A673 (cell line): ENCODE measurements at regions not wholly inside any gene's neighbourhood (a gene's known extent, or its start where the extent isn't known, plus 50 kb on each side); places are given as distances from the start of the nearest gene placed in this dataset.

Experiments used
- BruUV-seq: library from RNA; stranded (reverse); fragments of 400-500 nt; replicated peaks from 2 replicates; lab custom pipeline; 2021; lab: Mats Ljungman, UMichigan
- CTCF ChIA-PET: fragments of 300-600 bp; sonication (Branson Sonifier 250); formaldehyde crosslinking; loops from one replicate; lab custom pipeline; 2022; ENCODE audit warnings: antibody characterized with exemption; lab: Charles Lee
- POLR2A ChIA-PET: fragments of 300-600 bp; sonication (Branson Sonifier 250); formaldehyde crosslinking; loops from one replicate; lab custom pipeline; 2022; ENCODE audit warnings: antibody characterized with exemption; ENCODE audit not compliant: low non-redundant PET; lab: Charles Lee
- DNase-seq: peaks from one replicate; pipeline ENCODE4 v3.0.0-alpha.2; 2015; ENCODE audit warnings: low spot score
- H3K27ac ChIP-seq: fragments of 200-600 bp; sonication (generic); 2 replicates; pipeline ENCODE4 v1.5.1; 2016; ENCODE audit warnings: mixed run types, low read depth, mild to moderate bottlenecking, mixed read lengths, antibody characterized with exemption, low read length; ENCODE audit not compliant: poor library complexity, severe bottlenecking
- H3K27me3 ChIP-seq: fragments of 200-600 bp; sonication (generic); replicated peaks from 2 replicates; pipeline ENCODE4 v1.6.1; 2017; ENCODE audit warnings: mixed run types, low read depth, mild to moderate bottlenecking, mixed read lengths, antibody characterized with exemption, low read length; ENCODE audit not compliant: insufficient read depth, poor library complexity
- H3K36me3 ChIP-seq: fragments of 200-600 bp; sonication (generic); 2 replicates; pipeline ENCODE4 v1.6.1; 2016; ENCODE audit warnings: mixed run types, mild to moderate bottlenecking, mixed read lengths, antibody characterized with exemption, low read length; ENCODE audit not compliant: insufficient read depth, poor library complexity, severe bottlenecking
- H3K4me1 ChIP-seq: fragments of 200-600 bp; sonication (generic); 2 replicates; pipeline ENCODE4 v1.6.1; 2017; ENCODE audit warnings: mixed run types, mild to moderate bottlenecking, mixed read lengths, antibody characterized with exemption, low read length; ENCODE audit not compliant: insufficient read depth, poor library complexity, severe bottlenecking
- H3K4me3 ChIP-seq: fragments of 200-600 bp; sonication (generic); 2 replicates; pipeline ENCODE4 v1.5.1; 2016; ENCODE audit warnings: low read depth, mixed run types, mild to moderate bottlenecking, mixed read lengths, low read length; ENCODE audit not compliant: poor library complexity, severe bottlenecking
- H3K9me3 ChIP-seq: fragments of 200-600 bp; sonication (generic); 2 replicates; pipeline ENCODE4 v1.6.1; 2016; ENCODE audit warnings: mixed run types, low read depth, mild to moderate bottlenecking, mixed read lengths, antibody characterized with exemption, low read length; ENCODE audit not compliant: poor library complexity, severe bottlenecking
- EZH2 ChIP-seq: fragments of 200-600 bp; sonication (generic); IDR thresholded peaks from 2 replicates; pipeline ENCODE4 v1.6.1; 2017; ENCODE audit warnings: borderline replicate concordance, low read depth, mild to moderate bottlenecking, mixed read lengths, antibody characterized with exemption, low read length; ENCODE audit not compliant: poor library complexity, severe bottlenecking
- intact Hi-C: fragments of 100-400 bp; cut with micrococcal nuclease; formaldehyde crosslinking; loops from one replicate; pipeline ENCODE4 v1.10.0; 2022; ENCODE audit not compliant: unreplicated experiment
- TF ChIP-seq, protein P1 (sequence below): fragments of 300-800, 200-600 bp; sonication (generic); conservative IDR thresholded peaks from 2 replicates; pipeline ENCODE4 v1.5.1; 2017; ENCODE audit warnings: low read depth, mild to moderate bottlenecking, antibody characterized with exemption, low read length, moderate library complexity, mixed read lengths

DNA sequence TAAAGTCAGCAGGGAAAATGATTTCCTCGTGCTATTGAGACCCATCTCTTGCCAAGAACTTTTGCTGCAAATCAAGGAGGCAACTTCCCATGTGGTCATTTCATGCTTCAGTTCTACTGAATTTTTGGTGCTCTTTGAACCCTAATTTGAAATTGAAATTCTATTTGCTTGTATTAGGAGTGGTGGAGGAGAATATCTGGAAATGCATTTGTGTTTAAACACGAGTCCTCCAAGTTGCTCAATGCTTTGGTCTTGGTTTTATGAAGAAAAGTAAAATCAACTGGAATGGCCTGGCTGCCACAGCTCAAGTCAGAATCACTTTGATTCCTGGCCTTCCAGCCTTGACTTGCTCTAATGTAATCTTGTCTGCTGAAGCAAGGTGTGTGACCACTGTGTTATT lies 613.2 kb downstream of the TLE1 start:
- Histone ChIP-seq H3K36me3 (no peaks in the 10 kb centered on the region), H3K4me3 (no peak overlapping the region), H3K9me3 (no peaks in the 10 kb centered on the region), H3K4me1 (no peaks in the 10 kb centered on the region), H3K27ac (no peak overlapping the region), H3K27me3 (no peaks in the 10 kb centered on the region)
- TF ChIP-seq, protein P1, sequence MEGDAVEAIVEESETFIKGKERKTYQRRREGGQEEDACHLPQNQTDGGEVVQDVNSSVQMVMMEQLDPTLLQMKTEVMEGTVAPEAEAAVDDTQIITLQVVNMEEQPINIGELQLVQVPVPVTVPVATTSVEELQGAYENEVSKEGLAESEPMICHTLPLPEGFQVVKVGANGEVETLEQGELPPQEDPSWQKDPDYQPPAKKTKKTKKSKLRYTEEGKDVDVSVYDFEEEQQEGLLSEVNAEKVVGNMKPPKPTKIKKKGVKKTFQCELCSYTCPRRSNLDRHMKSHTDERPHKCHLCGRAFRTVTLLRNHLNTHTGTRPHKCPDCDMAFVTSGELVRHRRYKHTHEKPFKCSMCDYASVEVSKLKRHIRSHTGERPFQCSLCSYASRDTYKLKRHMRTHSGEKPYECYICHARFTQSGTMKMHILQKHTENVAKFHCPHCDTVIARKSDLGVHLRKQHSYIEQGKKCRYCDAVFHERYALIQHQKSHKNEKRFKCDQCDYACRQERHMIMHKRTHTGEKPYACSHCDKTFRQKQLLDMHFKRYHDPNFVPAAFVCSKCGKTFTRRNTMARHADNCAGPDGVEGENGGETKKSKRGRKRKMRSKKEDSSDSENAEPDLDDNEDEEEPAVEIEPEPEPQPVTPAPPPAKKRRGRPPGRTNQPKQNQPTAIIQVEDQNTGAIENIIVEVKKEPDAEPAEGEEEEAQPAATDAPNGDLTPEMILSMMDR = no peak
- no peak for TF ChIP-seq EZH2
- no TSS peak for BruUV-seq
- intact Hi-C loops = no loop called here
- no peak for DNase-seq
- POLR2A ChIA-PET = no interaction called here
- CTCF ChIA-PET = no interaction called here

DNA sequence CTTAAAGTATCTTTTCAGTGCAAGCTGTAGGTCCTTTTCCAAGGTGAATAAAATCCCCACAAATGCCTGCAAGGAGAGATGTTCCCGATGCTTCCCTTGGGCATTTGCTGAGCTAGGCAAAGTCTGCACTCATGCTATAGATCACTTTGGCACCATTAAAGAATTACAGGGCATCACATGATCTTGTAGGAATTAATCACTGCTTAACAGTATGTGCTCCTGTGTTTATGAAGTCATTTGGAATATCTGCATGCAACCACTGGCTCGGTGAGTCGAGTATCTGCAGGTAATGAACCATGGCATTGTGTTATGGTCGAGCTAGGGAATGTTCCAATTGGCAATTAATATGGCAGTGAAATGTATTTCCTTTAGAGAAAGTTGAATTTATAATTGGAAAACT lies 615.1 kb downstream of the TLE1 start:
- no peaks in the 10 kb centered on the region for H3K9me3 ChIP-seq
- H3K4me1 ChIP-seq = no peaks in the 10 kb centered on the region
- ChIA-PET CTCF (no interaction called here), POLR2A (no interaction called here)
- H3K27me3 ChIP-seq = no peaks in the 10 kb centered on the region
- BruUV-seq = no TSS peak
- intact Hi-C loops = no loop called here
- no peak for DNase-seq
- H3K4me3 ChIP-seq = no peak overlapping the region
- H3K27ac ChIP-seq = no peak overlapping the region
- TF ChIP-seq, protein P1 = no peak
- TF ChIP-seq EZH2 = no peak
- H3K36me3 ChIP-seq = no peaks in the 10 kb centered on the region

DNA sequence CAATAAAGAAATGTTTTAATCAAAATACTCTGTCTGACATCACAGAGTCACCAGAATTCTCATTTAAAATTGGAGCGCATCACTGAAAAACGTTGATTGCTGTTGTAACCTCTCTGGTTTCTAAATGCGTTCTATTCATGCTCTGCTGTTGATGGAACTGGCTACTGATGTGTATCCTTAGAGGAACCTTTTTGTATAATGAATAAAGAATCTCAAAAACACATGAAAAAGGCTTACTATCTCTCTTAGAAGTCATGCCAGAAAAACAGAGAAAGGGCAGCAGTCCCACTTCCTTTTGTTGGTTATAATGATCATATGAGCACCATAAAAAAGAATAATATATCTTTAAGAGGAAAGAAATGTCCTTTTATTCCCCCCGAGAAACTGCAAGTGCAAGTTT lies 615.5 kb downstream of the TLE1 start:
- BruUV-seq = no TSS peak
- Histone ChIP-seq H3K36me3 (no peaks in the 10 kb centered on the region), H3K4me1 (no peaks in the 10 kb centered on the region), H3K4me3 (no peak overlapping the region), H3K27ac (no peak overlapping the region), H3K9me3 (no peaks in the 10 kb centered on the region), H3K27me3 (no peaks in the 10 kb centered on the region)
- ChIA-PET CTCF (no interaction called here), POLR2A (no interaction called here)
- intact Hi-C loops = no loop called here
- no peak for TF ChIP-seq EZH2
- TF ChIP-seq, protein P1 = no peak
- no peak for DNase-seq
